Bronchial epithelial cell (primary cell): ENCODE measurements at regions not wholly inside any gene's neighbourhood (a gene's known extent, or its start where the extent isn't known, plus 50 kb on each side); places are given as distances from the start of the nearest gene placed in this dataset.

ENCODE experiments used
- DNase-seq: peaks from one replicate; pipeline ENCODE4 v3.0.0-alpha.2; 2010; ENCODE audit warnings: low read depth
- FAIRE-seq: peaks from 2 replicates; lab custom pipeline; 2011; peaks lifted over from hg19 to GRCh38; lab: Jason Lieb, UNC
- H3K27me3 ChIP-seq: 2 replicates; pipeline ENCODE4 v1.5.1; 2011; ENCODE audit warnings: low read length; ENCODE audit not compliant: control insufficient read depth, insufficient read depth
- H3K36me3 ChIP-seq: 2 replicates; pipeline ENCODE4 v1.5.1; 2011; ENCODE audit warnings: low read length; ENCODE audit not compliant: control insufficient read depth, insufficient read depth
- H3K4me3 ChIP-seq: 2 replicates; pipeline ENCODE4 v1.5.1; 2011; ENCODE audit warnings: mild to moderate bottlenecking, low read depth, low read length, control low read depth
- TF ChIP-seq, protein P1 (sequence below): IDR thresholded peaks from 2 replicates; pipeline ENCODE4 v1.5.1; 2011; ENCODE audit warnings: mild to moderate bottlenecking, moderate library complexity, low read length, control low read depth, inconsistent platforms; ENCODE audit not compliant: insufficient read depth, severe bottlenecking

DNA sequence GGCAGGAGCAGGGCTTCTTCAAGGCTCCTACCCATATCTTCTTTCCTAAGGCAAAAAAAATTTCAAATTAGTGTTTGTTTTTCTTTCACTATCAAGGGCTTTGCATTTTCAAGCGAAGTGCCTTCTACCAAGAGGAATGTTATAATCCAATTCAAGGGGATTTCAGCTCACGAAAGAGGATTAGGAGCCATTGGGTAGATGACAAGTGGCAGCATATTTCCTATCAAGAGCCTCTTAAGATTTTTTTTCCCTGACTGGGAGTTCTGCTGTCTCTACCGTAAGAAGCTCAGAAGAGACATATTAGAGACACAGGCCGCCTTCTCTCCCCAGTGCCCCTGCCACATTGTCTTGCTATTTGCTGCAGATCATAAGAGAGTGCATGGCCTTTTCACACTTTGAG is 55.9 kb upstream of the BMAL1 start:
- Histone ChIP-seq H3K27me3 (no peaks in the 10 kb centered on the region), H3K4me3 (no peak overlapping the region), H3K36me3 (no peaks in the 10 kb centered on the region)
- TF ChIP-seq, protein P1, sequence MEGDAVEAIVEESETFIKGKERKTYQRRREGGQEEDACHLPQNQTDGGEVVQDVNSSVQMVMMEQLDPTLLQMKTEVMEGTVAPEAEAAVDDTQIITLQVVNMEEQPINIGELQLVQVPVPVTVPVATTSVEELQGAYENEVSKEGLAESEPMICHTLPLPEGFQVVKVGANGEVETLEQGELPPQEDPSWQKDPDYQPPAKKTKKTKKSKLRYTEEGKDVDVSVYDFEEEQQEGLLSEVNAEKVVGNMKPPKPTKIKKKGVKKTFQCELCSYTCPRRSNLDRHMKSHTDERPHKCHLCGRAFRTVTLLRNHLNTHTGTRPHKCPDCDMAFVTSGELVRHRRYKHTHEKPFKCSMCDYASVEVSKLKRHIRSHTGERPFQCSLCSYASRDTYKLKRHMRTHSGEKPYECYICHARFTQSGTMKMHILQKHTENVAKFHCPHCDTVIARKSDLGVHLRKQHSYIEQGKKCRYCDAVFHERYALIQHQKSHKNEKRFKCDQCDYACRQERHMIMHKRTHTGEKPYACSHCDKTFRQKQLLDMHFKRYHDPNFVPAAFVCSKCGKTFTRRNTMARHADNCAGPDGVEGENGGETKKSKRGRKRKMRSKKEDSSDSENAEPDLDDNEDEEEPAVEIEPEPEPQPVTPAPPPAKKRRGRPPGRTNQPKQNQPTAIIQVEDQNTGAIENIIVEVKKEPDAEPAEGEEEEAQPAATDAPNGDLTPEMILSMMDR: no peak
- no peak for FAIRE-seq
- DNase-seq: no peak

DNA sequence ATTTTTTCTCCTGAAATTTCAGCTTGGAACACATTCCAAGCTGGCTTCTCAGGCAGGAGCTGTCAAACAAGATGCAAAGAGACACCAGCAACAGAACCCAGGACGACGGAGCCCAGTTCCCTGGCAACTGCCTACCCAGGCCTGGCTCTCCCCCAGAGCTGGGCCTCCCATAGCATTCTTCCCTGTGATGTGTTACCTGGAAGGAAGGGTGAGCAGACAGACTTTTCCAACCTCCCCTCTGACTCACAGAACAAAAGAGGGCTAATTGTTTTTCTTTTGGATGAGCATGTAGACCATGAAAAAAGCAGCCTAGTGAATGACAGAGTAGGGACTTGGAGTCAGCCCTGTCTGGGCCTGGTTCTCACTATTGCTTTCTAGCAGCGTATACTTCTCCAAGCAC is 55.3 kb upstream of the BMAL1 start:
- Histone ChIP-seq H3K27me3 (no peaks in the 10 kb centered on the region), H3K36me3 (no peaks in the 10 kb centered on the region), H3K4me3 (no peak overlapping the region)
- TF ChIP-seq, protein P1: no peak
- peak; percentile 74 for DNase-seq
- no peak for FAIRE-seq

DNA sequence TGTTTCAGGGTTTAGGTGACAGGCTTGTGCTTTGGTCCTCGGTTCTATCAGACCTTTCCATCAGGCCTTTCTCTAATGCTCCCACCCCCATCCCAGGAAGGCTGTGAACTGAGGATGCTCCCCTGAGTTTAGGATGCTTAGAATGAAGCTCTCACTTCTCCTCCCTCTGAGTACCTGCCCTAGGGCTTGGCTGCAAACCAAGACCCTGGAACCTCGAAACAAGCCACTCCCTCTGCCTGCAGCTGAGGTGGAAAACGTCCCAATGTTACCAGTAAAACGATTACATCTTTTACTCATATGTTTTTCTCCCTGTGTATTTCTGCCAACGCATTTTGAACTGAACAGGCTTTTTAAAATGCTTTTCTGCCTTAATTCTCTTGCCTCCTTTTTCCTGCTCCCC is 54.5 kb upstream of the BMAL1 start:
- Histone ChIP-seq H3K36me3 (no peaks in the 10 kb centered on the region), H3K4me3 (no peak overlapping the region), H3K27me3 (no peaks in the 10 kb centered on the region)
- TF ChIP-seq, protein P1: no peak
- FAIRE-seq: no peak
- DNase-seq: no peak

DNA sequence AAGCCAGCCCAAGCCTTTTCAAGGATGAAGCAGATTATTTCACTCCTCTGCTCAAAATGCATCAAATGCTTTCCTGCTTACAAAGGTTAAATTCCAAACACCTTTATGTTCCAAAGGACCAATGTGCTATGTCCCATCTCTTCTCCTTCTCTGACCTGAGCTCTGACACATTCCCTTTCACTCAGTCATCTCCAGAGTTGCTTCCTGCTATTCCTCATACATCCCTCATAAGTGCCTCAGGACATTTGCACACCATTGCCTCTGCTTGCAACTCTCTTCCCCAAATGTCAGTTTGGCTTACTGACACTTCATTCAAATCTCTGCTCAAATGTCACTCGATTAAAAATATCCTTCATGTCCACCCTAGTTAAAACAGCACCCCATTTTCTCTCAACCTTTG is 53.3 kb upstream of the BMAL1 start:
- DNase-seq (peak; percentile 71), FAIRE-seq (peak; percentile 40)
- Histone ChIP-seq H3K4me3 (no peak overlapping the region), H3K27me3 (no peaks in the 10 kb centered on the region), H3K36me3 (no peaks in the 10 kb centered on the region)
- TF ChIP-seq, protein P1: no peak

DNA sequence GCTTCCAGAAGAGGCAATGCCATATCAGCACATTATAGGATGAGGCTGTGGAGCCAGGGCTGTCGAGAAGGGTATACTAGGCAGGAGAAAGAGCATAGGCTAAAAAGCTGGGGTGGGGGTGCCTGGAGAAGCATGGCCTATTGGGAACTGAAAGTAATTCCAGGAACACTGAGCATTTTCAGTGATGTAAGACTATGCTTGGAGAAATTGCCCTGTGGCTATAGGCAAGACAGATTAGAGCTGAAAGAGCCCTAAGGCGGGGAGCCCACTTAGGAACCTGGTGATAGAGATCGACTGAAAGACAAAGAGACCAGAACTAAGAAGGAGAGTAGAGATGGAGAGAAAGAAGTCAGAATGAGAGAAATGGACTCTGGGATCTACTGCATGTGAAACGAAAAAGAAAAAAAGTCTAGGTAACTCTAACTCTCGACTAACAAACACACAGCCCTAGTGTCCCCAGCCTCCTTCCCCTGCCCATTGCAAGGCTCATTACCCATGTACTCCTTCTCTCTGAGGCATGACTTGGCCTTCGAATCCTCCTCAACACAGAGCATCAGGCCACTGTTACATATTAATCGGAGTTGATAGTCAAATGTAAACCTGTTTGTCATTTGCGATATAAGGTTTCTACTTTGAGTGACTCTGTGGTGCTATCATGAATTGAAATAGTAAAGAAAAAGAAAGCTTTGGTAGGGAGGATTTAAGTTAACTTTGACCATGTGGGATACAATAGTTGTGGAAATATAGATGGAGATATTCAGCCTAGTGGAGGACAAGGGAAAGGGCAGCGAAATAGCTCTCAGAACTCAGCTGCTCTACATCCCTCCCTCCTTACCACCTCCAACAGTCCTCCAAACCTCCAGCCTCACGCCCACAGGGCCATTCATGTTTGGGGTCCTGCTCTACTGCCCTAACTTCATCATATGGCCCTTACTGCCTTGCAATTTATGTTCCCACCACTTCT is 52.3 kb upstream of the BMAL1 start:
- FAIRE-seq: no peak
- Histone ChIP-seq H3K36me3 (no peaks in the 10 kb centered on the region), H3K4me3 (no peak overlapping the region), H3K27me3 (no peaks in the 10 kb centered on the region)
- no peak for DNase-seq
- TF ChIP-seq, protein P1: no peak
